ENCODE measurements at regions not wholly inside any gene's neighbourhood (a gene's known extent, or its start where the extent isn't known, plus 50 kb on each side); places are given as distances from the start of the nearest gene placed in this dataset.

DNA sequence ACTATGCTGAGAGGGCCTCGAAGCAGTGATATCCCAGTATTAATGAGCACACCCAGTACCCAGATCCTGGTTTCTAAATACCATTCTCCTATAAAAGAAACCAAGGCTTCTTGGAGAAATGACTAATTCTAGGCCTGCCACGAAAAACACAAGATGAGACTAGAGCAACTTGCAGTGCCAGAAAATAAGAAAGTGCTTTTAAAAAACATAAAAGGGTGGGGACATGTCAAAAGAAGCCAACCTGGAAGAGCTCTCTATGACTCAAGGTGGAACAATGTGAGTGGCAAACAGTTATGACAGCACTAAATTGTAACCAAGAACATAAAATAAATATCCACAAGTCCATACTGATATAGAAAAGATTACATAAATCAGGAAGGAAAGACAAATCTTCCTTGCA lies 153.2 kb upstream of the KCNJ18 start:
- no peak overlapping the region for H3K4me3 ChIP-seq
- intact Hi-C loops (cut with DNase I; ENCODE audit: low total_unique reads): no loop called here
- DNase-seq: no peak
- TF ChIP-seq POLR2A (IDR thresholded peaks at IDR 0.05): no peak
- TF ChIP-seq, protein P1, sequence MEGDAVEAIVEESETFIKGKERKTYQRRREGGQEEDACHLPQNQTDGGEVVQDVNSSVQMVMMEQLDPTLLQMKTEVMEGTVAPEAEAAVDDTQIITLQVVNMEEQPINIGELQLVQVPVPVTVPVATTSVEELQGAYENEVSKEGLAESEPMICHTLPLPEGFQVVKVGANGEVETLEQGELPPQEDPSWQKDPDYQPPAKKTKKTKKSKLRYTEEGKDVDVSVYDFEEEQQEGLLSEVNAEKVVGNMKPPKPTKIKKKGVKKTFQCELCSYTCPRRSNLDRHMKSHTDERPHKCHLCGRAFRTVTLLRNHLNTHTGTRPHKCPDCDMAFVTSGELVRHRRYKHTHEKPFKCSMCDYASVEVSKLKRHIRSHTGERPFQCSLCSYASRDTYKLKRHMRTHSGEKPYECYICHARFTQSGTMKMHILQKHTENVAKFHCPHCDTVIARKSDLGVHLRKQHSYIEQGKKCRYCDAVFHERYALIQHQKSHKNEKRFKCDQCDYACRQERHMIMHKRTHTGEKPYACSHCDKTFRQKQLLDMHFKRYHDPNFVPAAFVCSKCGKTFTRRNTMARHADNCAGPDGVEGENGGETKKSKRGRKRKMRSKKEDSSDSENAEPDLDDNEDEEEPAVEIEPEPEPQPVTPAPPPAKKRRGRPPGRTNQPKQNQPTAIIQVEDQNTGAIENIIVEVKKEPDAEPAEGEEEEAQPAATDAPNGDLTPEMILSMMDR (IDR thresholded peaks at IDR 0.05 in 8 of 11, conservative IDR thresholded peaks at IDR 0.05 in 3 of 11): no peak
- TF ChIP-seq POLR2AphosphoS5 (IDR thresholded peaks at IDR 0.05): no peak
- H3K27ac ChIP-seq: no peak overlapping the region
- peaks cover 0 to 14% (median 0%) of the 10 kb centered on the region in 6 donors for H3K4me1 ChIP-seq
- 36 to 66% (median 43%) methylated on average over 2 of the region's 2 CpGs for WGBS, 5 donors
- H3K27me3 ChIP-seq (replicated peaks in 1 of 7): no peaks in the 10 kb centered on the region
- peaks cover 0 to 35% (median 12%) of the 10 kb centered on the region in 6 donors for H3K36me3 ChIP-seq
- H3K9me3 ChIP-seq: peaks cover 6 to 28% (median 21%) of the 10 kb centered on the region in 8 donors

DNA sequence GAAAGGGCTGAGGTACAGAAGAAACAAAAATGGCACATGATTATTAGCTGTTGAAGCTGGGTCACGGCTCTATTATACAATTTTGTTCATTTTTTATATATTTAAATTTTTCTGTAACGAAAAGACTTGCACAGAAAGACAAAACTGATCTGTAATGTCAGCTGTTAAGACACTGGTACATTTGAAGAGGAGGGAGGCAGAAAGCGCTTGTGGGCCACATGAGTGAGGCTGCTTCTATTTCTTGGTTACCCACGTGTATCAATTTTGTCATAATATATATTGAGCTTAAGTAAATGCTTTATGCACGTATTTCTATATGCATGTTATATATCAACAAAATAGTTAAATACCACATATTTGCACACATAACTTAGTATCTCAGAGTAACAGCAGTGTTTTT lies 151.8 kb upstream of the KCNJ18 start:
- Histone ChIP-seq H3K27ac (no peak overlapping the region), H3K4me3 (no peak overlapping the region), H3K27me3 (replicated peaks in 1 of 7) (no peaks in the 10 kb centered on the region), H3K36me3 (peaks cover 0 to 29% (median 0%) of the 10 kb centered on the region in 6 donors), H3K4me1 (peaks cover 0 to 15% (median 0%) of the 10 kb centered on the region in 6 donors), H3K9me3 (peaks cover 6 to 28% (median 21%) of the 10 kb centered on the region in 8 donors)
- no peak for TF ChIP-seq POLR2AphosphoS5 (IDR thresholded peaks at IDR 0.05)
- TF ChIP-seq, protein P1 (IDR thresholded peaks at IDR 0.05 in 8 of 11, conservative IDR thresholded peaks at IDR 0.05 in 3 of 11): no peak
- TF ChIP-seq POLR2A (IDR thresholded peaks at IDR 0.05): no peak
- 88 to 95% (median 92%) methylated on average over 5 of the region's 5 CpGs for WGBS, 5 donors
- DNase-seq: no peak
- intact Hi-C loops (cut with DNase I; ENCODE audit: low total_unique reads): no loop called here

DNA sequence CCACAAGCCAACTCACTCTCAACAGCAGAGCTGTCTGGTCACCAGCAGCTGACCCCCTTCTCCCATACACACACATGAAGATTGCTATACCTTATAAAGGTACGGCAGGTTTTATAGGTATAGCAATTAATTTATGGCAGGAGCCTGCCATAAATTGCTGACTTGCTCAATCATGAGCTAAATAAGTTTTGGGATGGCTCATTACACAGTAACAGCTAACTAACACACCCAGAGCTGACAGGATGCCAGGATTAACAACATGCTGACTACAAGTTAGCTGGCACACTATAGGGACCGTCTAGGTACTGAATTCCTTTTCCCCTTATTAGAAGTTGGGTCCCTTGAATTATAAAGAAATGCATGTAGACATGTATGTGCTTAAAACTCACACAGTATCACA lies 150.3 kb upstream of the KCNJ18 start:
- 79 to 94% (median 86%) methylated on average over 2 of the region's 2 CpGs for WGBS, 5 donors
- H3K27ac ChIP-seq: no peak overlapping the region
- no peak for DNase-seq
- H3K36me3 ChIP-seq: peaks cover 0 to 26% (median 0%) of the 10 kb centered on the region in 6 donors
- intact Hi-C loops (cut with DNase I; ENCODE audit: low total_unique reads): no loop called here
- peaks cover 5 to 24% (median 18%) of the 10 kb centered on the region in 8 donors for H3K9me3 ChIP-seq
- H3K27me3 ChIP-seq (replicated peaks in 1 of 7): no peaks in the 10 kb centered on the region
- H3K4me1 ChIP-seq: peaks cover 0 to 19% (median 0%) of the 10 kb centered on the region in 6 donors
- TF ChIP-seq POLR2AphosphoS5 (IDR thresholded peaks at IDR 0.05) (no peak), POLR2A (IDR thresholded peaks at IDR 0.05) (no peak)
- TF ChIP-seq, protein P1 (IDR thresholded peaks at IDR 0.05 in 8 of 11, conservative IDR thresholded peaks at IDR 0.05 in 3 of 11): no peak
- no peak overlapping the region for H3K4me3 ChIP-seq

DNA sequence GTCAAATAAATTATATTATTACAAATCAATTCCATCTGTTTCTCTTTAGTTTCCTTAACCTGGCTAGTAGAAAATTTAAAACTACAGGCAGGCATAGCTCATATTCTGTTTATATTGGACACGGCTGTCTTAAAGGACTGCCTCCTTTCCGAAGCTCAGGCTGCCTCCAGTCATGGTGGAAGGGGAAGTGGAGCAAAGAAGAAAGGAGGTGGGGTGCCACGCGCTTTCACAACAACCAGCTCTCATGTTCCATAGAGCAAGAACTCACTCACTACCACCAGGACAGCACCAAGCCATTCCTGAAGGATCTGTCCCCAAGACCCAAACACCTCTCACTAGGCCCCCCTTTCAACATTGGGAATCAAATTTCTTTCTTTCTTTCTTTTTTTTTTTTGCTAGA lies 149.3 kb upstream of the KCNJ18 start:
- H3K27me3 ChIP-seq (replicated peaks in 1 of 7): no peaks in the 10 kb centered on the region
- no peak overlapping the region for H3K4me3 ChIP-seq
- TF ChIP-seq, protein P1 (IDR thresholded peaks at IDR 0.05 in 8 of 11, conservative IDR thresholded peaks at IDR 0.05 in 3 of 11): no peak
- TF ChIP-seq POLR2A (IDR thresholded peaks at IDR 0.05) (no peak), POLR2AphosphoS5 (IDR thresholded peaks at IDR 0.05) (no peak)
- peaks cover 0 to 20% (median 3%) of the 10 kb centered on the region in 6 donors for H3K4me1 ChIP-seq
- peaks cover 0 to 26% (median 0%) of the 10 kb centered on the region in 6 donors for H3K36me3 ChIP-seq
- intact Hi-C loops (cut with DNase I; ENCODE audit: low total_unique reads): no loop called here
- peak overlapping the region in 1 of 8 donors; percentile 41 for H3K27ac ChIP-seq
- 58 to 84% (median 69%) methylated on average over 4 of the region's 4 CpGs for WGBS, 5 donors
- peaks cover 0 to 15% (median 8%) of the 10 kb centered on the region in 8 donors for H3K9me3 ChIP-seq
- DNase-seq: no peak
